ENCODE measurements at regions not wholly inside any gene's neighbourhood (a gene's known extent, or its start where the extent isn't known, plus 50 kb on each side); places are given as distances from the start of the nearest gene placed in this dataset.

- Histone ChIP-seq H3K9me1 (ENCODE audit: control insufficient read depth, extremely low read depth, insufficient read depth, low read length) (no peaks in the 10 kb centered on the region), H3K9me3 (ENCODE audit: control insufficient read depth, low read depth, low read length) (no peaks in the 10 kb centered on the region), H3K79me2 (ENCODE audit: control insufficient read depth, insufficient read depth, low read length) (no peaks in the 10 kb centered on the region), H3K27ac (ENCODE audit: control insufficient read depth, insufficient read depth, low read length) (peak overlapping the region; percentile 59), H3K4me1 (ENCODE audit: control insufficient read depth, extremely low read depth, insufficient read depth, low read length) (peaks cover 20% of the 10 kb centered on the region), H2AFZ (ENCODE audit: control insufficient read depth, low read length) (peak overlapping the region; percentile 44), H3K27me3 (ENCODE audit: control insufficient read depth, extremely low read depth, insufficient read depth, low read length) (no peaks in the 10 kb centered on the region), H3K4me2 (ENCODE audit: control insufficient read depth, extremely low read depth, insufficient read depth, low read depth, low read length) (peak overlapping the region; percentile 49), H3K36me3 (ENCODE audit: control insufficient read depth in 2 of 2, extremely low read depth in 1 of 2, insufficient read depth in 2 of 2, low read length in 2 of 2) (no peaks in the 10 kb centered on the region), H4K20me1 (ENCODE audit: control insufficient read depth, extremely low read depth, insufficient read depth, low read length) (no peaks in the 10 kb centered on the region), H3K4me3 (ENCODE audit: control insufficient read depth in 2 of 3, extremely low read depth in 1 of 3, insufficient read depth in 2 of 3, low read depth in 1 of 3, low read length in 3 of 3) (peak overlapping the region in 1 of 3 experiments; percentile 13), H3K9ac (ENCODE audit: control insufficient read depth, extremely low read depth, insufficient read depth, low read length) (peak overlapping the region; percentile 60)
- dilution Hi-C loops (cut with MboI; ENCODE audit: extremely low pct_ligation_motif_present, low sequenced_read_pairs): no loop called here
- DNase-seq (ENCODE audit: low read depth, low spot score): peak; percentile 83
- FAIRE-seq: peak; percentile 70
- no peak for TF ChIP-seq CTCF (optimal IDR thresholded peaks at IDR 0.05 in 1 of 3, IDR thresholded peaks at IDR 0.05 in 1 of 3, conservative IDR thresholded peaks at IDR 0.05 in 1 of 3; ENCODE audit: extremely low read depth in 1 of 3, insufficient read depth in 2 of 3, low read length in 3 of 3)
- TF ChIP-seq EZH2 (IDR thresholded peaks at IDR 0.05; ENCODE audit: low read length): no peak
These were observed 98.4 kb upstream of the GSE1 start for GRCh38 chr16:85514598-85515318.

- Histone ChIP-seq H3K9me3 (ENCODE audit: control insufficient read depth, low read depth, low read length) (no peaks in the 10 kb centered on the region), H3K4me1 (ENCODE audit: control insufficient read depth, extremely low read depth, insufficient read depth, low read length) (peaks cover 20% of the 10 kb centered on the region), H3K9me1 (ENCODE audit: control insufficient read depth, extremely low read depth, insufficient read depth, low read length) (no peaks in the 10 kb centered on the region), H3K4me3 (ENCODE audit: control insufficient read depth in 2 of 3, extremely low read depth in 1 of 3, insufficient read depth in 2 of 3, low read depth in 1 of 3, low read length in 3 of 3) (peak overlapping the region in 1 of 3 experiments; percentile 13), H3K4me2 (ENCODE audit: control insufficient read depth, extremely low read depth, insufficient read depth, low read depth, low read length) (peak overlapping the region; percentile 49), H3K27ac (ENCODE audit: control insufficient read depth, insufficient read depth, low read length) (peak overlapping the region; percentile 59), H4K20me1 (ENCODE audit: control insufficient read depth, extremely low read depth, insufficient read depth, low read length) (no peaks in the 10 kb centered on the region), H3K27me3 (ENCODE audit: control insufficient read depth, extremely low read depth, insufficient read depth, low read length) (no peaks in the 10 kb centered on the region), H3K79me2 (ENCODE audit: control insufficient read depth, insufficient read depth, low read length) (no peaks in the 10 kb centered on the region), H2AFZ (ENCODE audit: control insufficient read depth, low read length) (peak overlapping the region; percentile 44), H3K36me3 (ENCODE audit: control insufficient read depth in 2 of 2, extremely low read depth in 1 of 2, insufficient read depth in 2 of 2, low read length in 2 of 2) (no peaks in the 10 kb centered on the region), H3K9ac (ENCODE audit: control insufficient read depth, extremely low read depth, insufficient read depth, low read length) (peak overlapping the region; percentile 60)
- no peak for DNase-seq (ENCODE audit: low read depth, low spot score)
- dilution Hi-C loops (cut with MboI; ENCODE audit: extremely low pct_ligation_motif_present, low sequenced_read_pairs): no loop called here
- FAIRE-seq: no peak
- TF ChIP-seq EZH2 (IDR thresholded peaks at IDR 0.05; ENCODE audit: low read length): no peak
- TF ChIP-seq CTCF (optimal IDR thresholded peaks at IDR 0.05 in 1 of 3, IDR thresholded peaks at IDR 0.05 in 1 of 3, conservative IDR thresholded peaks at IDR 0.05 in 1 of 3; ENCODE audit: extremely low read depth in 1 of 3, insufficient read depth in 2 of 3, low read length in 3 of 3): no peak
These were observed 97.8 kb upstream of the GSE1 start for GRCh38 chr16:85515319-85515745.
